ENCODE measurements at regions not wholly inside any gene's neighbourhood (a gene's known extent, or its start where the extent isn't known, plus 50 kb on each side); places are given as distances from the start of the nearest gene placed in this dataset.

GRCh38 chr22:46052331-46052771 lies 75.4 kb upstream of the WNT7B start:
- TF ChIP-seq CTCF (IDR thresholded peaks at IDR 0.05; ENCODE audit: low read depth, low read length, poor library complexity, severe bottlenecking): no peak
- TF ChIP-seq EZH2phosphoT487 (IDR thresholded peaks at IDR 0.05; ENCODE audit: borderline replicate concordance, low read length): no peak
